ENCODE measurements at regions not wholly inside any gene's neighbourhood (a gene's known extent, or its start where the extent isn't known, plus 50 kb on each side); places are given as distances from the start of the nearest gene placed in this dataset.
"Not testable (repeated sequence)": the region's sequence is repeated elsewhere in the genome, so short reads cannot be mapped to it uniquely, and the experiment has no call there.

DNA sequence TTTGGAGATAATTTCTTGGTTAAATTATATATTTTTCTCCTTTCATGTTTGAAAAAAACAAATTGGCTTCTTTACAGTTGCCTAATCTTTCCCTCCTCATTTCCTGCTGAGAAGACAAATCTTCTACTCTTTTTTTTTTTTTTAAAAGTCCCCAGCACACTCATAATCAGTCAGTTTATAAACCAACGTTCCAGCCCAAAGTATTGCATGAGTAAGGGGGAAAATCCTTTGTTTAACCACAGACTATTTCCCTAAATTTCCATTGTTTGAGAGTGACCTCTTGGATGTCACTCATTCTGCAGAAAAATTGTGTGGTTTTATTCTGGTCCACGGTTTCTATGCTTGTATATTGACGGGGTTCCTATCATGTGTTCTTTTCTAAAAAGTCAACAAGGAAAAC is 55.1 kb upstream of the TLR4 start:
- DNase-seq (ENCODE audit: low read depth in 3 of 3): no peak

DNA sequence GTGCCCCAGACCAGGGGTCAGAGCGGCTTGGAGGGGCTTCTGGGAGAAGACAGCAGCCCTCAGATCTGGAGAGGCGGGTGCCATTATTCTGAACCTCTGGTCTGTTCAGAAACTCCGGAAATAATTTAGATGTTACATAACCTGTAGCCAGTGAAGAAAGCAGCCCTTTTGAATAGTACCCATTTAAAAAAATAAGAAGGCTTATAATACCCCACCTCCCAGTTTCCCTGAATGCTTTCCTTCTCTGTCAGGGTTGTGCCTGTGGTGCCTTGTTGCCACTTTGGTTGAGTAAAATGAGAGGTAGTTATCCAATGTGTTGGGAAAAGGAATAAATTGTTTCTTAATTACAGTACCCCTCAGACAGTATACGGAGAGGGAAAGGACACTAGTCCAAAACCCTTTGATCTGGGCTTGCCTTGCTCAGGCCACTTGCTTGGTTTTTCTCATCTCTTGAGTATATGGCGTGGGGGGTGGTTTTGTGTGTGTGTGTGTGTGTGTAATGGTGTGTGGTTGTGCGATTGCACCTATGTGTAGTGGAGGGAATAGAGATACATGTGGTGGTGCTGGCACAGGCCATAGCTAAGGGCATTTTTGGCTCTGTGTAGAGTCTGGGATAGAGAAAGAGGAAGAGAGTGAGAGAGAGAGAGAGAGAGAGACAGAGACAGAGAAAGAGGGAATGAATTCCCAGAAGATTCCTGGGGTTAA is 59.1 kb upstream of the TLR4 start:
- no peak for DNase-seq (ENCODE audit: low read depth in 3 of 3)

DNA sequence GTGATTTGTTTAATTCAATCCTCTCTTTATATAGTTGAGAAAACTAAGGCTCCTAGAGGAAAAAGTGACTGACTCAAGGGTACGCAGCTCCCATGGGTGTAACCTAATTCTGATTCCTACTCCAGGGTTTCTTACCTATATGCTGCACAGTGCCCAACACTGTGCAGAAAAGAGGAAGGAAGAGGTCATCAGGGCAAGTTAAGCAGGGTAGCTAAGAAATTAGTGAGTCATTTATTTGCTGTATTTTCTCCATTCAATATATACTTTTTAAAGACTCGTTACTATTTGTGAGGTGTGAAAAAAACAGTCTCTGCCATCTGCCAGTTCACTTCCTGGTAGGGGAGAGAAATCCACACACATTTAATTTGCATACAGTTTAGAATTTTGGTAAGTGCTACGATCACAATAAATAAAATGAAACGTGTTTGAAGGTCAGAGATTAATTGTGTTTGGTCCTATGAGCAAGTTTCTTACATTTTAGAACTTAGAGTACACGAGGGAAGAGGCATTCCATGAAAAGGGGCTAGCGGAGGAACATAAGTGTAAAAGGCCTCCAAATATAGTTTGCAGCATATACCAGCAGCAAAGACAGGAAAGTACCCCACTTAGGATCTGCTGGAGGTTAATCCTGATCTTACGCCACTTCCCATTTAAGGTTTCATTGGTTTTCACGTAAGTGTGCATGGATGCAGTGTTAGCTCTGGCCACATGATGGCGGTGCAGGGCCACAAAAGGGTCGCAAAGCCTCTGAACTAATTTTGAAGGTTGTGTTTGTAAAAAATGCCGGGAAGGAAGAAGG is 59.9 kb upstream of the TLR4 start:
- DNase-seq (ENCODE audit: low read depth in 3 of 3): peak; percentile 3 to 18 (median 15)

DNA sequence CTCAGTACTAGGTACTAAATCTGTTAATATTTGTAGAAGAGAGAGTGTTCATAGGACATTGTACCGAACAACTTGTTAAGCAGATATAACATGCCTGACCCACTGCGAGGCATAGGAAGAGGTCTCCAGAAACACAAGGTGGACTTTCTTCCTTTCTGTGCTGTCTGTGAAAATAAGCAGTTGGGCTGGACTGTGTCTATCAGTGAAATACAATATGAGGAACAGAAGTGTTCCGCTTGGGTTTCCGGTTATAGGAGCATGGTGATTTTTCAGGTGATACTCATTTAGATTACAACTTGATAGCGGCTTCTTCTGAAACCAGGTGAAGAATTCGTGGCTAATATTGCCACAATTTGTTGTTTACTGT is 60.9 kb upstream of the TLR4 start:
- DNase-seq (ENCODE audit: low read depth in 3 of 3): no peak

DNA sequence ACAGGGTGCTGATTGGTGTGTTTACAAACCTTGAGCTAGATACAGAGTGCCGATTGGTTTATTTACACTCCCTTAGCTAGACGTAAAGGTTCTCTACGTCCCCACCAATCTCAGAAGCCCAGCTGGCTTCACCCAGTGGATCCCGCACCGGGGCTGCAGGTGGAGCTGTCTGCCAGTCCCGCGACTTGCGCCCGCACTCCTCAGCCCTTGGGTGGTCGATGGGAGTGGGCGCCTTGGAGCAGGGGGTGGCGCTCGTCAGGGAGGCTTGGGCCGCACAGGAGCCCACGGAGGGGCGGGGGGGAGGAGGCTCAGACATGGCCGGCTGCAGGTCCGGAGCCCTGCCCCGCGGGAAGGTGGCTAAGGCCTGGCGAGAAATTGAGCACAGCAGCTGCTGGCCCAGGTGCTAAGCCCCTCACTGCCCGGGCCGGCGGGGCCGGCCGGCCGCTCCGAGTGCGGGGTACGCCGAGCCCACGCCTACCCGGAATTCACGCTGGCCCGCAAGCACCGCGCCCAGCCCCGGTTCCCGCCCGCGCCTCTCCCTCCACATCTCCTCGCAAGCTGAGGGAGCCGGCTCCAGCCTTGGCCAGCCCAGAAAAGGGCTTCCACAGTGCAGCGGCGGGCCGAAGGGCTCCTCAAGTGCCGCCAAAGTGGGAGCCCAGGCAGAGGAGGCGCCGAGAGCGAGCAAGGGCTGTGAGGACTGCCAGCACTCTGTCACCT is 61.5 kb upstream of the TLR4 start:
- DNase-seq (ENCODE audit: low read depth in 3 of 3): not testable (repeated sequence)

DNA sequence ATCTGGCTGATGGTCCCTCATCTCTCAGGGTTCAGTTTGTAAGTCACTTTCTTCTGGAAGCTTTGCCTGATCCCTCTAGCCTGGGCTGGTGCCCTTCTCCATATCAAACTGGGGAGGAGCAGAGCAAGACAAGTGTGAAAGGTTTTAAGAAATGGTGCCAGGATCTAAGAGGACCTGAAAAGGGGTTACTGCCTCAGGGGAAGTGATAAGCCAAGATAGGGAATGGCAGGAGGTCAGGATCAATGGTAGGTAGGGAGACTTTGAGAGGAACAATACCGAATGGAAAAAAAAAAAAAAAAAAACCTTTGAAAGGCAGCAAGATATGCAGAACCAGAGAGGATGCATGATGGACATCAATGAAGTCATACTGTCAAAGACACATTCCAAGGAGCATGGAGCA is 67.5 kb upstream of the TLR4 start:
- DNase-seq (ENCODE audit: low read depth in 3 of 3): no peak

DNA sequence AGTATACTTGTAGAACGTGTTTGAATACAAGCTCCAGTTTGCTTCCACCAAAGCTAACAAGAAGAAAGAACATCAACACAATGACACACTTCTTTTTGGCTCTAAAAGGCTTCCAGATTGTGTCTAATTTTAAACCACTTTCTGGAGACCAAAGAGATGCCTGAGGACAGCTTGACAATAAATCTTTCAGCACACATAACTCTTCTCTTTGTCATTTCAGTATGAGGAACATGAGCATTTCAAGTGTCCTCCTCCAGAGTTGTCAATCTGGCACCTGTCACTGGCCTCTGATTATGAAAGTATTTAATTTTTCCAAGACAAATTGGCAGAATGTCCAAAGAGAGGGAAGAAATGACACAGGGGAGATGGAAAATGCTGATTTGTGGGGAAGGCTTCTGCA is 79.0 kb upstream of the TLR4 start:
- no peak for DNase-seq (ENCODE audit: low read depth in 3 of 3)

DNA sequence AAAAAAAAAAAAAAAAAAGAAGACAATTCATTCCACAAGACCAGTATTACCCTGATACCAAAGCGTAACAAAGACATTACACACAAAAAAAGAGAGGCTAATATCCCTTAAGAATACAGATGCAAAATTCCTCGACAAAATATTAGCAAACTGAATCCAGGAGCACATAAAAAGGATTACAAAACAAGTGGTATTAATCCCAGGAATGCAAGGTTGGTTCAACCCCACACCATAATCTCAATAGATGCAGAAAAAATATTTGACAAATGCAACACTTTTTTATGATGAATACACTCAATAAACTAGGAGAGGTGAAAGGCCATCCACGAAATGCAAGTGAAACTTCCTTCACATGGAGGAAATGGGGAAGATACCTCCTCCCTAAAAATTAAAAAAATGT is 80.1 kb upstream of the TLR4 start:
- DNase-seq (ENCODE audit: low read depth in 3 of 3): no peak

DNA sequence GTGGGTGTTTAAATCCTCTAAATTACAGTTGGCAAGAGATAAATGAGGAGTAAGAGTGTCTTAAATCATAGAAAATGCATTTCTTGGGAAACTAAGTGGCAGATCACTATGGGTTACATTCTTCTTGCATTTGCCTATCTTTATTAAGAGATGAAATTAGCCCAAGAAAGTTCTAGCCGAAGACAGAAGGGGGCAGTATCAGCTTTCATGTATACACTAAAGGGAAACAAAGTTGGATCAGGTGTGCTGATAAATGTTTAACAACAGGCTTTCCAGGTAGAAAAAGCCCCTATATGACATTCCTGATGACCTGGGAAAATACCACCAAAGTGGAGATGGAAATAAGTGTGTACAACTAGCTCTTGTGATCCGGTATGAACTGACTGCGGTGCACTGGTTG is 81.9 kb upstream of the TLR4 start:
- DNase-seq (ENCODE audit: low read depth in 3 of 3): no peak

DNA sequence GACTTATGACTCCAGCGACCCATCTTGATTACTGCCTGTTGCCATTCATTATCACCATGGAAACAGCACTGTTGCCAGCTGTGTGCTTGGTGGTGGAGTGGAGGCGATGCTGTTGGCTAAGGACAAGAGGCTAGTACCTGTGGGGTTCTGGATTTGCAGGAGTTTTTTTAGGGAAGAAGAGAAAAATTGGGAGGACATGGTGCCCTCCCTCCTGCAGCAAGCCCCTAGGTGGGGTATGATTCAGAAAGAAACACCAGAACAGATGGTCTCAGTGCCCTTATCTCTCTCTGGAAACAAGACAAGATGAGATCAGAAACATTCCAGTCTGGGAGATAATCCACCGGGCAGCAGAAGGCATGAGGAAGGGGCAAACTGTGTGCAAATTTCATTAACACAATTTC is 87.8 kb upstream of the TLR4 start:
- DNase-seq (ENCODE audit: low read depth in 3 of 3): no peak

DNA sequence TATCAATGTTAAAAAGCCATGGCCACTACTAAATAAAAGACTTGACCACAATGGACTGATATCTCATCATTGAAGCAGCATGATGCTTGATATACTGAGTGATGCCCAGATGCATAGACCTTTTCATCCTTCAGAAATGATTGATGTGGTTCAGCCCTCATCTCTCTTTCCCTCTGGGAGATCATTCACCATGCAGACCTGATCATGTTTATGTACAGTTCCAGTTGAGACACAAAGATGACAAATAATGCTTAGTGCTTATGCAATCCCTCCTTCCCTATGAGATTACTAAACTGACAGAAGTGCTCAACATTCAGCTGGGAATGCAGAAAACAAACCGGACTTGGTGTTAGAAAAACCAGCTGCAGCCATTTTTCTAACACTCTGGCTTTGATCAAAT is 91.9 kb upstream of the TLR4 start:
- DNase-seq (ENCODE audit: low read depth in 3 of 3): no peak

DNA sequence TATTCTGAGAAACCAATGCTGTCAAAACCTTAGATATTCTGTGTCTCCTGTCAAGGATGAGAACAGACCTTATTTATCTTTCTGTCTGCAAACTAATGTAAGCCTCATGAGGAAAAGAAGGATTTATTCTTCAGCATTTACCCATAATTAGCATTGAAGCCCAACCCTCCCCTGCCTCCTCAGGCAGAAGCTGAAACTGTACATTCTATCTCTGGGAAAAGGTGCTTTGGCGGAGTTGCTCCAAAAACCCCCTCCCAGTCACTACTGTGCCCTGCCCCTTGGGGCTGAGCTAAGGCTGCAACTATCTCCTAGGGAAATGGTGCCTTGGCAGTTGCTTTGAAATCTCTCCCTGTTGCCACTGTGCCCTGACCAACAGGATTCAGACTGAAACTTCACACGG is 106.2 kb upstream of the TLR4 start:
- no peak for DNase-seq (ENCODE audit: low read depth in 3 of 3)

DNA sequence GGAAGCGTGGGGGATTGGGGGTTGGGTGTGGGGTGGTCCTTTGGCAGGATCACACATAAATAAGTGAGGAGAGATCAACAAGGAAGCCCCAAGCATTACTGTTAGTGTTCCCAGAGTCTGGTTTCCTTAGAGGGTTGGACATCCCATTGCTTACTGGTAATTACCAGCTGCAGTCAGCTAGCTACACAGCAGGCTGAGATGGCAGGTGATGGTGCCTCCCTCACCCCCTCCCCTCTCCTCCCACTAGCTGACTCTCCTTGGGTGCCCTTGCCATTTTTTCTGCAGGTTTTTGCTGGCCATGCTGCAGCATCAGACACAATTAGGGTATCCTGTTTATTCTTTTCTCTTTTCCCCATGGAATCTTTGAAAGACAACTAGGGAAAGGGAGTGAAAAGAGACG is 107.5 kb upstream of the TLR4 start:
- no peak for DNase-seq (ENCODE audit: low read depth in 3 of 3)

DNA sequence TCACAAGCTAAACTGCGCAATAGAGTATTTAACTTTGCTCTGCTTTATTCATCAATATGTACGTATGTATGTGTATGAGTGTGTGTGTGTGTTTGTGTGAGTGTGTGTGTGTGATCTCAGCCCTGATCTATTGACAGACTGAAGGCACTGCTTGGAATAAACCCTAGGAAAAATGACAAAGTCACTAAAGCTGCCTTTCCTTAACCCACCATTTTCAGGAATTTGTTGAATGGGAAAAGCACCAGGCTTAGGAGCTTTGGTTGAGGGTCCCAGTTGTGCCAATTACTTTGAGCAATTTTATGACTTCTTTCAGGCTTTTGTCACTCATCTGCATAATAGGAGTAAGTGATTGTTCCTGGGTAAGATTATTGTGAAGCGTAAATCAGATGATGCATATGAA is 108.6 kb upstream of the TLR4 start:
- no peak for DNase-seq (ENCODE audit: low read depth in 3 of 3)

DNA sequence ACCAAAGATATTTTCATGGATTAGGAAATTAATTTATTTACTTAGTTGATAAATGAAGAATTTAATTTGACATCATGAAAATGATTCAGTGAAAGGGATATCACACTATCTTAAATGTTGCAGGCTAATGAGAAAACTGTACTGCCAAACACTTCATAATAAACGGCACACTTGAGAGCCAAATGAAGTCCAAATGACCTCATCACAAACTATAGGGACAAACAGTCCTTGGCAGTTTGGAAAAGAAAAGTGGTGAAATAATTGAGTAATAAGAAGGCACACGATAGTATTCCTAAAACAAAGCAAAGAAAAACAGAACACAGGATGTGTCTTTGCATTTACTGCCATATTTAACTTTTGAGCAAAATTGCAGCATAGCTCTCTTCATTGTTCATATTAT is 116.9 kb upstream of the TLR4 start:
- no peak for DNase-seq (ENCODE audit: low read depth in 3 of 3)

DNA sequence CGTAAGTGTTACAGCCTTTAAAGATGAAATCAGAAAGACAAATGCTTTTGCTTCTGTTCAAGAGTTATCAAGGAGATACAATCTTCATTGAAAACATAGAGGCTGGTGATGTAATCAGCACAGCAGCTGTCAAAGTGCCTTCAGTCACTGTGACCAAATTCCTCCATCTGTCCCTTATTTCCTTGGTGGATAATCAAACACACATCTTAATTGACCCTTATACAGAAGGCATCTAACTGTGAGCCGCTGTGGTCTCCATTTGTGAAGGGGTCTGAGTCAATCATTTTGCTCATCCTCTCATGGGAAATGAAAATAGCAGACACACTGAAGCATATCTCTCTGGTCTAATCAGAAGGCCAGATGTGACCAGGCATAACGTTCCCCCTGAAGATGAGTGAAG is 130.1 kb upstream of the TLR4 start:
- DNase-seq (ENCODE audit: low read depth in 3 of 3): no peak

DNA sequence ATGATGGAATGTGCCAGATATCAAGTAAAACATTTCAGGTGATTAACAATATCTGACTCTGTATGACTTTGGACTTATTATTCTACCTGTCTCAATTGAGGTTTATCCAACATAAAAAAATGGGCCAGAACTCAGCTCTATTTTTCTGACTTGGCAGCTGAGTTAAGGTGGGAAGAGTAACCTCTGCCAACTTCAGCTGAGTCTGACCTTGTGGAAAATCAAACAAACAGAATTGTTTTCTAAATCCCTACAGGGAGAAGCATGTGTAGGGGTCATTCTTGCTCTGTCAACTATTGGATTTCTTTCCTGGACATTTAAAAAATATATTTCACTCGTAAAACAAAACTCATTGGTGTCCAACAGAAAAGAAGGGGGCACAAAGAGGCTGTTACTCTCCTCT is 139.4 kb upstream of the TLR4 start:
- DNase-seq (ENCODE audit: low read depth in 3 of 3): no peak

DNA sequence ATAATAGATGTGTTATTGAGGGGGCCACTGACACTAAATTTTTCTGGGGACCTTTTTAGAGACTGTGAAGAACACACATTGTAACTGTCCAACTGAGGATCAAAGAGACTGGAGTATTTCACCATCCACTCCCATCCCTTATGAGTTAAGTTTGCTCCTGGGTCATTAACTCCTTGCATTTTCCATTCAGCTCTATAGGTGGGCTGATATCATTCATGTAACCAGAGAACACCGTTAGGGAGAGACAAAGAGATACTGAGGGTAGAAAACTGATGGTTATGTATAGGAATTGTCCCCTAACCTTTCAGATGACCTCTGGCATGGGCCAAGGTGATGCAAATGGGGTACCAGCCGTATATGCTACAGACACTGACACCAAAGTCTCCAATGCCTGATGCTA is 142.4 kb upstream of the TLR4 start:
- no peak for DNase-seq (ENCODE audit: low read depth in 3 of 3)

DNA sequence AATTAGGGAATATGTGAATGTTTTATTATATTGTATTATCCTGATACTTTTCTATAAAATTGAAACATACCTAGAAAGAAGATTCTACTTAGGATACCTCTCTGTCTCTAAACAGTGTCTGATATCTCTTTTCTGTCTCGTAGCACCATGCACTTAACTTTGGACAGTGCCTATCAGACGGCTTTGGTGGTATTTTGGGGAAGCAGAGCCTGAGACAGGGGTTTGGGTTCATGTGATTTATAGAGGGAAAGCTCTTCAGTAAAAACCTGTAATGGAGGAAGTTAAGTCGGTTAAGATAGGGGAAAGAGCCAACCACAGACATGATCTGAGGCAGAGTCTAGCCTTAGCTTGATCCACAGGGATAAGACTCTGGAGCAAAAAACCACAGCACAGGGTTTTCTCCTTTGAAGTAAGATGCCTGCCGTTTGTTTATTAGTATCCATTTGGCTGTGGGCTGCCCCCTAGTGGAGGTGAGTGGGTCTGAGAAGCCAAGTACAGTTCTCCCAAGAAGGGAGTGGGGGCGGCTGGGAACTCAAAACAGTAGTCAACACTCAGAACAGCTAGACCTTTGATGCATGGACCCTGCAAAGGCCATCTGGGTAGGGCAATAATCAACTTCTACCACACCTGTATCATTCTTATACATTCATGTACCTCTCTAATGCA is 141.2 kb upstream of the ASTN2 start:
- DNase-seq (ENCODE audit: low read depth in 3 of 3): no peak

DNA sequence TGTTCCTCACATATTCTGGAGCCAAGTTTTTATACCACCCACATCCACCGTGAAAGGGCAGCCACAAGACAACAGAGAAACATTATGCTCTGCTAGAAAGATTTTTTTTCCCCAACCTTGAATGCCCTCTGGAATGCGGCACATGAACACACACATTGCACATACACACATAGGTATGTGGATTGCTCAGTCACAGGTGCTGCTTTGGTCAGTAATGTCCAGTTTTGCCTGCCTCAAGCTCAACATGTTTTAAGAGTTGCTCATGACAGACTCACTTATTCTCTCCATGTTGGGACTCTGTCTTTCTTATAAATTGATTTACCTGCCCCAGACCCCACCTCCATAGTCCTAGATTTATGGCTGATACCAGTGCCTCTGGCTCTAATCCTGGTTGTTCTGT is 138.0 kb upstream of the ASTN2 start:
- DNase-seq (ENCODE audit: low read depth in 3 of 3): no peak

DNA sequence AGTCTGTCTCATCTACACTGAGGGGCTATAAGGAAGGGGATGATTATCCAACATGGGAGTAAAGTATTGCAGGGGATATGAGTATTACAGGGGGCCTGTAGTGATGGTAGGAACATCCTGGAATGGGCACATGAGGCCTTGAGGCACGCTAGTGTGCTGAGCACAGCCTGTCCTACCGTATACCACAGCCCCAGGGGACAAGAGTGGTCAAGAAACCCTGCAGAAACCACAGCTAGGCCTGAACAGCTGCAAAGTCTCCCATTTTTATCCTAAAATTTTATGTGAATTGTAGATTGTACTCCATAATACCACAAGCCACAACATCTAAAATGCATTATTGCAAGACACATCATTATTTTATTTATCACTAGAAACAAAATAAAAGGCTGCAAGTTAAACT is 136.3 kb upstream of the ASTN2 start:
- no peak for DNase-seq (ENCODE audit: low read depth in 3 of 3)

DNA sequence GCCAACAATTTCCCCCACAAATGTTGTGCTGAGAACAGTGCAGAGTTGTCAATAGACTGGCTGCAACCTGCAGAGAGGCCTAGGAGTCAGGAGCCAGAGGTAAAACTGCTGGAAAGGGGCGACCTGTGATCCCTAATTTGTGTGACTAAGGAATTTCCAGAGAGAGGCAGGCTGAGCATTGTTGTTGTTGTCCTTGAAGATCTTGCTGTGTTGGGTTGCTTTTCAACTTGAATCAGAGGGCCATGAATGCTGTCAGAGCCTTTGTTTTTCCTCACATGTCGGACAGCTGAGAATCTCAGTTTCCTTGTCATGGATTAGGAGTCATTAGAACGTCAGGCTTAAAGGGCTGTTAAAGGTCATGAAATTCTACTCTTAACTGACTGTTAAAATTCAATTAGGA is 134.6 kb upstream of the ASTN2 start:
- DNase-seq (ENCODE audit: low read depth in 3 of 3): no peak

DNA sequence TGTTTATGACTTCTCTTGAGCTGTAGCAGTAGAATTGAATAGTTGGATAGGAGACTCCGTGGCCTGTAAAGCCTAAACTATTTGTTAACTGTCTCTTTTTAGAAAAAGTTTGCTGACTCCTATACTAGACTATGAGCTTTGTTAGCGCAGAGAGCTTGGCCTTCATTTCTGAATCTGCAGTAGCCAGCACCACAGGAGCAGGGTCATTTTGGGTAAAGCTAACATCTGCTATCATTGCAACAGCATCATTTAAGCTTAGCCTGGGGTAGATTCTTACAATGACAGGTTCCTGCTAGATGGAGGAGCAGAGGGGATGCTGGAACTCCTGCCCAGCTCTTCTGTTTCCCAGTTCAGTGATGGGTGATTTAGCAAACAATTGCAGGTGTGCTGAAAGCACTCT is 133.7 kb upstream of the ASTN2 start:
- DNase-seq (ENCODE audit: low read depth in 3 of 3): no peak

Data from stimulated activated CD4-positive, alpha-beta T cell treated with anti-CD3 and anti-CD28 coated beads, TNF-alpha, amount 100 ng/mL, for 4 hours (primary cell).